Liver (tissue), 8 donors: ENCODE measurements at regions not wholly inside any gene's neighbourhood (a gene's known extent, or its start where the extent isn't known, plus 50 kb on each side); places are given as distances from the start of the nearest gene placed in this dataset.

Source experiments
- DNase-seq: peaks from one replicate; pipeline ENCODE4 v3.0.0-alpha.2; 2017; ENCODE audit warnings: low spot score
- H3K27ac ChIP-seq, 2 donors: one replicate each; pipeline ENCODE4 v1.7.0; 2013; ENCODE audit warnings: inconsistent platforms in 2 of 2, low read length in 2 of 2, control low read depth in 1 of 2, low read depth in 1 of 2, mild to moderate bottlenecking in 1 of 2
- H3K27me3 ChIP-seq, 4 donors: one replicate each; pipeline versions ENCODE4 v1.6.1 to v1.7.0; 2013; ENCODE audit warnings: low read length in 3 of 4, inconsistent platforms in 1 of 4, mild to moderate bottlenecking in 1 of 4, moderate library complexity in 1 of 4; ENCODE audit not compliant: control insufficient read depth in 4 of 4, insufficient read depth in 4 of 4
- H3K36me3 ChIP-seq, 4 donors: one replicate each; pipeline versions ENCODE4 v1.6.1 to v1.7.0; 2013; ENCODE audit warnings: low read length in 3 of 4, mild to moderate bottlenecking in 3 of 4, low read depth in 1 of 4, moderate library complexity in 1 of 4; ENCODE audit not compliant: control insufficient read depth in 4 of 4, insufficient read depth in 3 of 4
- H3K4me1 ChIP-seq, 4 donors: one replicate each; pipeline versions ENCODE4 v1.6.1 to v1.7.0; 2013; ENCODE audit warnings: low read length in 3 of 4, mild to moderate bottlenecking in 3 of 4, moderate library complexity in 1 of 4; ENCODE audit not compliant: control insufficient read depth in 4 of 4, insufficient read depth in 4 of 4
- H3K4me3 ChIP-seq, 3 donors: one replicate each; pipeline versions ENCODE4 v1.6.1 to v1.7.0; 2013; ENCODE audit warnings: low read length in 3 of 3, control low read depth in 1 of 3, low read depth in 1 of 3, mild to moderate bottlenecking in 1 of 3
- H3K9ac ChIP-seq, 2 donors: one replicate each; pipeline ENCODE4 v1.7.0; 2013; ENCODE audit warnings: low read length in 2 of 2, mild to moderate bottlenecking in 2 of 2, moderate library complexity in 2 of 2, control low read depth in 1 of 2, low read depth in 1 of 2
- H3K9me3 ChIP-seq, 4 donors: one replicate each; pipeline versions ENCODE4 v1.6.1 to v1.7.0; 2013; ENCODE audit warnings: low read length in 3 of 4; ENCODE audit not compliant: control insufficient read depth in 4 of 4
- ATF3 ChIP-seq: IDR thresholded peaks from 2 replicates; pipeline ENCODE4 v1.6.1; 2016; ENCODE audit warnings: antibody characterized with exemption
- EGR1 ChIP-seq, 2 donors: IDR thresholded peaks; 2 replicates each; pipeline ENCODE4 v1.6.1; 2016 to 2018; ENCODE audit warnings: antibody characterized with exemption in 2 of 2, low read depth in 2 of 2
- FOXA1 ChIP-seq: IDR thresholded peaks from 2 replicates; pipeline ENCODE4 v1.6.1; 2016; ENCODE audit warnings: antibody characterized with exemption
- FOXA2 ChIP-seq: IDR thresholded peaks from 2 replicates; pipeline ENCODE4 v1.6.1; 2016; ENCODE audit warnings: antibody characterized with exemption
- GABPA ChIP-seq, 2 donors: IDR thresholded peaks in 1 of 2; conservative IDR thresholded peaks in 1 of 2; 2 replicates each; pipeline ENCODE4 v1.6.1; 2016; ENCODE audit warnings: antibody characterized with exemption in 2 of 2, mild to moderate bottlenecking in 1 of 2, moderate library complexity in 1 of 2
- HNF4A ChIP-seq, 2 donors: conservative IDR thresholded peaks; 2 replicates each; pipeline ENCODE4 v1.6.1; 2016; ENCODE audit warnings: antibody characterized with exemption in 2 of 2, mild to moderate bottlenecking in 2 of 2
- HNF4G ChIP-seq: IDR thresholded peaks from 2 replicates; pipeline ENCODE4 v1.6.1; 2016; ENCODE audit warnings: antibody characterized with exemption
- JUND ChIP-seq, 2 donors: IDR thresholded peaks; 2 replicates each; pipeline ENCODE4 v1.6.1; 2016; ENCODE audit warnings: antibody characterized with exemption in 2 of 2
- NR2F2 ChIP-seq: IDR thresholded peaks from 2 replicates; pipeline ENCODE4 v1.6.1; 2016; ENCODE audit warnings: antibody characterized with exemption
- RAD21 ChIP-seq, 2 donors: IDR thresholded peaks; 2 replicates each; pipeline ENCODE4 v1.6.1; 2016; ENCODE audit warnings: antibody characterized with exemption in 2 of 2, mild to moderate bottlenecking in 2 of 2
- RXRA ChIP-seq, 2 donors: IDR thresholded peaks; 2 replicates each; pipeline ENCODE4 v1.6.1; 2017 to 2018; ENCODE audit warnings: antibody characterized with exemption in 2 of 2, mild to moderate bottlenecking in 1 of 2
- SP1 ChIP-seq: IDR thresholded peaks from 2 replicates; pipeline ENCODE4 v1.6.1; 2018; ENCODE audit warnings: antibody characterized with exemption, mild to moderate bottlenecking
- TAF1 ChIP-seq: conservative IDR thresholded peaks from 2 replicates; pipeline ENCODE4 v1.6.1; 2016; ENCODE audit warnings: antibody characterized with exemption, mild to moderate bottlenecking
- YY1 ChIP-seq: IDR thresholded peaks from 2 replicates; pipeline ENCODE4 v1.6.1; 2016; ENCODE audit warnings: antibody characterized with exemption, mild to moderate bottlenecking
- ZBTB33 ChIP-seq: IDR thresholded peaks from 2 replicates; pipeline ENCODE4 v1.6.1; 2016; ENCODE audit warnings: antibody characterized with exemption
- WGBS: extraction: QIAGEN DNeasy Blood & Tissue Kit; methylation state at CpG from one replicate; pipeline ENCODE4 v1.1.7; 2013; 5-methylcytosine and 5-hydroxymethylcytosine counted together
- TF ChIP-seq, protein P1 (sequence below): fragments of 150-350 bp; IDR thresholded peaks from 2 replicates; pipeline ENCODE4 v1.5.1; 2017; ENCODE audit warnings: improper control_type of control experiment, low read depth, low read length; ENCODE audit not compliant: missing input control
- TF ChIP-seq, protein P2 (sequence below): IDR thresholded peaks from 2 replicates; pipeline ENCODE4 v1.6.1; 2016; ENCODE audit warnings: antibody characterized with exemption
- TF ChIP-seq, protein P3 (sequence below): IDR thresholded peaks from 2 replicates; pipeline ENCODE4 v1.6.1; 2016; ENCODE audit warnings: antibody characterized with exemption, mild to moderate bottlenecking
- donor health status: healthy.
- donor health status: healthy.
- donor health status: healthy.
- donor health status: healthy.
- donor health status: healthy.

DNA sequence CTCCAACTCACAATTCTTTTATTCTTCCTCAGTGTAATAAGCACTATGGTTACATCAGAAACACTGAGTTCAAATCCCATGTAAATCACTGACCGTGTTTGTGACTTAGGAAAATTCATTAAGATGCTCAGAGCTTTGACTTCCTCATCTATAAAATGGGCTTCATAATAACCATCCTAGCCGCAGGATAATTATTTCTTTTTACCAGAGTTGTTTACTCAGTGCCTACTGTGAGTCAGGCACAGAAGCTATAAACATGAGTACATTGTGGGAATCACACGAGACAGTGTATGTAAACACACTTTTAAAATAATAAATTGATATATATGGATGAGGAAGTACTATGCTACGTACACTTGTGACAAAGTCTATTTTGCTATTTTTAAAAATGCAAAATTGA is 296.3 kb upstream of the TENM3 start:
- Histone ChIP-seq H3K4me3 (no peak overlapping the region), H3K9ac (no peak overlapping the region), H3K27ac (no peak overlapping the region), H3K4me1 (no peaks in the 10 kb centered on the region), H3K36me3 (no peaks in the 10 kb centered on the region), H3K9me3 (no peaks in the 10 kb centered on the region), H3K27me3 (no peaks in the 10 kb centered on the region)
- WGBS: 67% methylated on average over 4 of the region's 4 CpGs
- no peak for DNase-seq
- TF ChIP-seq RXRA (IDR thresholded peaks at IDR 0.05) (no peak), FOXA1 (no peak), FOXA2 (no peak), HNF4A (conservative IDR thresholded peaks at IDR 0.05) (no peak), NR2F2 (no peak), GABPA (IDR thresholded peaks at IDR 0.05 in 1 of 2, conservative IDR thresholded peaks at IDR 0.05 in 1 of 2) (no peak), YY1 (no peak), ATF3 (no peak), SP1 (no peak), RAD21 (IDR thresholded peaks at IDR 0.05) (no peak), JUND (IDR thresholded peaks at IDR 0.05) (no peak)
- TF ChIP-seq, protein P1, sequence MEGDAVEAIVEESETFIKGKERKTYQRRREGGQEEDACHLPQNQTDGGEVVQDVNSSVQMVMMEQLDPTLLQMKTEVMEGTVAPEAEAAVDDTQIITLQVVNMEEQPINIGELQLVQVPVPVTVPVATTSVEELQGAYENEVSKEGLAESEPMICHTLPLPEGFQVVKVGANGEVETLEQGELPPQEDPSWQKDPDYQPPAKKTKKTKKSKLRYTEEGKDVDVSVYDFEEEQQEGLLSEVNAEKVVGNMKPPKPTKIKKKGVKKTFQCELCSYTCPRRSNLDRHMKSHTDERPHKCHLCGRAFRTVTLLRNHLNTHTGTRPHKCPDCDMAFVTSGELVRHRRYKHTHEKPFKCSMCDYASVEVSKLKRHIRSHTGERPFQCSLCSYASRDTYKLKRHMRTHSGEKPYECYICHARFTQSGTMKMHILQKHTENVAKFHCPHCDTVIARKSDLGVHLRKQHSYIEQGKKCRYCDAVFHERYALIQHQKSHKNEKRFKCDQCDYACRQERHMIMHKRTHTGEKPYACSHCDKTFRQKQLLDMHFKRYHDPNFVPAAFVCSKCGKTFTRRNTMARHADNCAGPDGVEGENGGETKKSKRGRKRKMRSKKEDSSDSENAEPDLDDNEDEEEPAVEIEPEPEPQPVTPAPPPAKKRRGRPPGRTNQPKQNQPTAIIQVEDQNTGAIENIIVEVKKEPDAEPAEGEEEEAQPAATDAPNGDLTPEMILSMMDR: no peak
- TF ChIP-seq, protein P2, sequence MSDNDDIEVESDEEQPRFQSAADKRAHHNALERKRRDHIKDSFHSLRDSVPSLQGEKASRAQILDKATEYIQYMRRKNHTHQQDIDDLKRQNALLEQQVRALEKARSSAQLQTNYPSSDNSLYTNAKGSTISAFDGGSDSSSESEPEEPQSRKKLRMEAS: no peak

GRCh38 chr4:181948839-181949382 is 294.3 kb upstream of the TENM3 start:
- no peak for DNase-seq
- TF ChIP-seq TAF1: no peak
- no peak for TF ChIP-seq YY1
- TF ChIP-seq HNF4A (conservative IDR thresholded peaks at IDR 0.05): no peak
- TF ChIP-seq ATF3: no peak
- TF ChIP-seq NR2F2: no peak
- TF ChIP-seq, protein P2: no peak
- TF ChIP-seq FOXA2: no peak
- no peak for TF ChIP-seq RXRA (IDR thresholded peaks at IDR 0.05)
- no peak for TF ChIP-seq SP1
- TF ChIP-seq, protein P3, sequence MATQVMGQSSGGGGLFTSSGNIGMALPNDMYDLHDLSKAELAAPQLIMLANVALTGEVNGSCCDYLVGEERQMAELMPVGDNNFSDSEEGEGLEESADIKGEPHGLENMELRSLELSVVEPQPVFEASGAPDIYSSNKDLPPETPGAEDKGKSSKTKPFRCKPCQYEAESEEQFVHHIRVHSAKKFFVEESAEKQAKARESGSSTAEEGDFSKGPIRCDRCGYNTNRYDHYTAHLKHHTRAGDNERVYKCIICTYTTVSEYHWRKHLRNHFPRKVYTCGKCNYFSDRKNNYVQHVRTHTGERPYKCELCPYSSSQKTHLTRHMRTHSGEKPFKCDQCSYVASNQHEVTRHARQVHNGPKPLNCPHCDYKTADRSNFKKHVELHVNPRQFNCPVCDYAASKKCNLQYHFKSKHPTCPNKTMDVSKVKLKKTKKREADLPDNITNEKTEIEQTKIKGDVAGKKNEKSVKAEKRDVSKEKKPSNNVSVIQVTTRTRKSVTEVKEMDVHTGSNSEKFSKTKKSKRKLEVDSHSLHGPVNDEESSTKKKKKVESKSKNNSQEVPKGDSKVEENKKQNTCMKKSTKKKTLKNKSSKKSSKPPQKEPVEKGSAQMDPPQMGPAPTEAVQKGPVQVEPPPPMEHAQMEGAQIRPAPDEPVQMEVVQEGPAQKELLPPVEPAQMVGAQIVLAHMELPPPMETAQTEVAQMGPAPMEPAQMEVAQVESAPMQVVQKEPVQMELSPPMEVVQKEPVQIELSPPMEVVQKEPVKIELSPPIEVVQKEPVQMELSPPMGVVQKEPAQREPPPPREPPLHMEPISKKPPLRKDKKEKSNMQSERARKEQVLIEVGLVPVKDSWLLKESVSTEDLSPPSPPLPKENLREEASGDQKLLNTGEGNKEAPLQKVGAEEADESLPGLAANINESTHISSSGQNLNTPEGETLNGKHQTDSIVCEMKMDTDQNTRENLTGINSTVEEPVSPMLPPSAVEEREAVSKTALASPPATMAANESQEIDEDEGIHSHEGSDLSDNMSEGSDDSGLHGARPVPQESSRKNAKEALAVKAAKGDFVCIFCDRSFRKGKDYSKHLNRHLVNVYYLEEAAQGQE: no peak
- no peak for TF ChIP-seq EGR1 (IDR thresholded peaks at IDR 0.05; ENCODE audit: low read depth in 2 of 2)
- no peak for TF ChIP-seq HNF4G
- no peak for TF ChIP-seq ZBTB33
- TF ChIP-seq FOXA1: no peak
- TF ChIP-seq JUND (IDR thresholded peaks at IDR 0.05): no peak
- no peak for TF ChIP-seq RAD21 (IDR thresholded peaks at IDR 0.05)
- no peak for TF ChIP-seq GABPA (IDR thresholded peaks at IDR 0.05 in 1 of 2, conservative IDR thresholded peaks at IDR 0.05 in 1 of 2)
- TF ChIP-seq, protein P1: no peak
- Histone ChIP-seq H3K27ac (no peak overlapping the region), H3K4me3 (no peak overlapping the region), H3K9ac (no peak overlapping the region), H3K9me3 (no peaks in the 10 kb centered on the region), H3K27me3 (no peaks in the 10 kb centered on the region), H3K4me1 (no peaks in the 10 kb centered on the region), H3K36me3 (no peaks in the 10 kb centered on the region)
- 56% methylated on average over 3 of the region's 3 CpGs for WGBS
